HG03097 (cell line): ENCODE measurements at regions not wholly inside any gene's neighbourhood (a gene's known extent, or its start where the extent isn't known, plus 50 kb on each side); places are given as distances from the start of the nearest gene placed in this dataset.
"Not testable (repeated sequence)": the region's sequence is repeated elsewhere in the genome, so short reads cannot be mapped to it uniquely, and the experiment has no call there.

Experiments
- ATAC-seq: cut with Tn5 transposase; IDR thresholded peaks from one replicate; pipeline ENCODE4 v1.9.1; 2021; ENCODE audit not compliant: unreplicated experiment, low FRiP score

GRCh38 chr15:94834000-94834399, 602.6 kb downstream of the MCTP2 start:
- no peak for ATAC-seq

GRCh38 chr15:94834494-94834893, 603.1 kb downstream of the MCTP2 start:
- ATAC-seq: no peak

- ATAC-seq: no peak
These were observed 606.9 kb downstream of the MCTP2 start for GRCh38 chr15:94838281-94838680.

- no peak for ATAC-seq
These were observed 609.7 kb downstream of the MCTP2 start for GRCh38 chr15:94840794-94841783.

- no peak for ATAC-seq
These were observed 611.7 kb downstream of the MCTP2 start for GRCh38 chr15:94843060-94843459.

GRCh38 chr15:94844198-94844537, 612.8 kb downstream of the MCTP2 start:
- ATAC-seq: no peak

- no peak for ATAC-seq
These were observed 613.4 kb downstream of the MCTP2 start for GRCh38 chr15:94844538-94845389.

GRCh38 chr15:94845390-94845716, 614.0 kb downstream of the MCTP2 start:
- no peak for ATAC-seq

GRCh38 chr15:94847325-94847724, 616.0 kb downstream of the MCTP2 start:
- no peak for ATAC-seq

GRCh38 chr15:94848054-94848453, 616.7 kb downstream of the MCTP2 start:
- no peak for ATAC-seq

GRCh38 chr15:94855018-94855408, 623.7 kb downstream of the MCTP2 start:
- no peak for ATAC-seq

GRCh38 chr15:94855409-94856266, 624.3 kb downstream of the MCTP2 start:
- ATAC-seq: no peak

- ATAC-seq: no peak
These were observed 625.0 kb downstream of the MCTP2 start for GRCh38 chr15:94856267-94856854.

GRCh38 chr15:94857466-94857865, 626.1 kb downstream of the MCTP2 start:
- ATAC-seq: no peak

GRCh38 chr15:94858011-94858410, 626.6 kb downstream of the MCTP2 start:
- ATAC-seq: no peak

- no peak for ATAC-seq
These were observed 627.1 kb downstream of the MCTP2 start for GRCh38 chr15:94858449-94858848.

- ATAC-seq: no peak
These were observed 627.6 kb downstream of the MCTP2 start for GRCh38 chr15:94858920-94859319.

- no peak for ATAC-seq
These were observed 633.2 kb downstream of the MCTP2 start for GRCh38 chr15:94864600-94864999.

- ATAC-seq: not testable (repeated sequence)
These were observed 636.9 kb downstream of the MCTP2 start for GRCh38 chr15:94868265-94868664.

GRCh38 chr15:94875550-94875949, 644.2 kb downstream of the MCTP2 start:
- no peak for ATAC-seq
